ENCODE measurements at regions not wholly inside any gene's neighbourhood (a gene's known extent, or its start where the extent isn't known, plus 50 kb on each side); places are given as distances from the start of the nearest gene placed in this dataset.

- no peaks in the 10 kb centered on the region for H3K9me3 ChIP-seq (ENCODE audit: low read depth)
- peak overlapping the region; percentile 8 for H3K27ac ChIP-seq
- no peaks in the 10 kb centered on the region for H3K27me3 ChIP-seq
- 80% methylated on average over 6 of the region's 6 CpGs for WGBS (ENCODE audit: low lambda C conversion rate, missing lambda C conversion rate)
- H3K36me3 ChIP-seq (replicated peaks; ENCODE audit: insufficient read depth, low read depth), result no peaks in the 10 kb centered on the region
- TF ChIP-seq EZH2phosphoT487 (IDR thresholded peaks at IDR 0.05; ENCODE audit: low read depth, severe bottlenecking, unreplicated experiment) (no peak), EZH2 (IDR thresholded peaks at IDR 0.05; ENCODE audit: borderline replicate concordance) (no peak), CTCF (IDR thresholded peaks at IDR 0.05; ENCODE audit: poor library complexity) (no peak)
- H3K4me2 ChIP-seq, result peak overlapping the region; percentile 2
- no peaks in the 10 kb centered on the region for H4K20me1 ChIP-seq (ENCODE audit: insufficient read depth, poor library complexity, severe bottlenecking)
- no peaks in the 10 kb centered on the region for H3K9me2 ChIP-seq (replicated peaks; ENCODE audit: insufficient read depth)
- H3K79me2 ChIP-seq, result no peaks in the 10 kb centered on the region
- no peak for DNase-seq (ENCODE audit: low spot score)
- H3K4me3 ChIP-seq, result no peak overlapping the region
- no peak overlapping the region for H2AFZ ChIP-seq
- H3K4me1 ChIP-seq (ENCODE audit: insufficient read depth), result peaks cover 6% of the 10 kb centered on the region
Measured at GRCh38 chr6:106730718-106731117, 101.3 kb downstream of the QRSL1 start.

GRCh38 chr6:106730264-106730663 lies 100.9 kb downstream of the QRSL1 start:
- no peak for DNase-seq (ENCODE audit: low spot score)
- Histone ChIP-seq H3K9me2 (replicated peaks; ENCODE audit: insufficient read depth) (no peaks in the 10 kb centered on the region), H3K4me3 (no peak overlapping the region), H3K27ac (no peak overlapping the region), H3K27me3 (no peaks in the 10 kb centered on the region), H3K79me2 (no peaks in the 10 kb centered on the region), H3K4me1 (ENCODE audit: insufficient read depth) (peaks cover 6% of the 10 kb centered on the region), H3K36me3 (replicated peaks; ENCODE audit: insufficient read depth, low read depth) (no peaks in the 10 kb centered on the region), H4K20me1 (ENCODE audit: insufficient read depth, poor library complexity, severe bottlenecking) (no peaks in the 10 kb centered on the region), H2AFZ (no peak overlapping the region), H3K4me2 (no peak overlapping the region), H3K9me3 (ENCODE audit: low read depth) (no peaks in the 10 kb centered on the region)
- 100% methylated on average over 1 of the region's 1 CpG for WGBS (ENCODE audit: low lambda C conversion rate, missing lambda C conversion rate)
- TF ChIP-seq CTCF (IDR thresholded peaks at IDR 0.05; ENCODE audit: poor library complexity), result no peak
- TF ChIP-seq EZH2 (IDR thresholded peaks at IDR 0.05; ENCODE audit: borderline replicate concordance), result no peak
- TF ChIP-seq EZH2phosphoT487 (IDR thresholded peaks at IDR 0.05; ENCODE audit: low read depth, severe bottlenecking, unreplicated experiment), result no peak

GRCh38 chr6:106729841-106730240 lies 100.5 kb downstream of the QRSL1 start:
- Histone ChIP-seq H3K27ac (no peak overlapping the region), H3K9me3 (ENCODE audit: low read depth) (no peaks in the 10 kb centered on the region), H4K20me1 (ENCODE audit: insufficient read depth, poor library complexity, severe bottlenecking) (no peaks in the 10 kb centered on the region), H2AFZ (no peak overlapping the region), H3K9me2 (replicated peaks; ENCODE audit: insufficient read depth) (no peaks in the 10 kb centered on the region), H3K79me2 (no peaks in the 10 kb centered on the region), H3K4me2 (no peak overlapping the region), H3K36me3 (replicated peaks; ENCODE audit: insufficient read depth, low read depth) (no peaks in the 10 kb centered on the region), H3K4me3 (no peak overlapping the region), H3K4me1 (ENCODE audit: insufficient read depth) (peaks cover 6% of the 10 kb centered on the region), H3K27me3 (no peaks in the 10 kb centered on the region)
- DNase-seq (ENCODE audit: low spot score), result no peak
- TF ChIP-seq EZH2phosphoT487 (IDR thresholded peaks at IDR 0.05; ENCODE audit: low read depth, severe bottlenecking, unreplicated experiment), result no peak
- no peak for TF ChIP-seq CTCF (IDR thresholded peaks at IDR 0.05; ENCODE audit: poor library complexity)
- no peak for TF ChIP-seq EZH2 (IDR thresholded peaks at IDR 0.05; ENCODE audit: borderline replicate concordance)
- WGBS (ENCODE audit: low lambda C conversion rate, missing lambda C conversion rate), result 84% methylated on average over 4 of the region's 4 CpGs
